GM19463 (cell line): ENCODE measurements at regions not wholly inside any gene's neighbourhood (a gene's known extent, or its start where the extent isn't known, plus 50 kb on each side); places are given as distances from the start of the nearest gene placed in this dataset.
"Not testable (repeated sequence)": the region's sequence is repeated elsewhere in the genome, so short reads cannot be mapped to it uniquely, and the experiment has no call there.

Experiments used
- ATAC-seq: cut with Tn5 transposase; IDR thresholded peaks from one replicate; pipeline ENCODE4 v1.9.1; 2021; ENCODE audit warnings: mild to moderate bottlenecking, moderate library complexity; ENCODE audit not compliant: unreplicated experiment

- ATAC-seq, result not testable (repeated sequence)
These were observed 184.3 kb upstream of the FRMD6 start for GRCh38 chr14:51467392-51467791.

GRCh38 chr14:51468523-51468922 lies 183.2 kb upstream of the FRMD6 start:
- no peak for ATAC-seq

GRCh38 chr14:51472881-51473280 lies 178.8 kb upstream of the FRMD6 start:
- ATAC-seq, result no peak

- no peak for ATAC-seq
These were observed 178.4 kb upstream of the FRMD6 start for GRCh38 chr14:51473351-51473750.

- no peak for ATAC-seq
These were observed 177.7 kb upstream of the FRMD6 start for GRCh38 chr14:51473808-51474565.

- no peak for ATAC-seq
These were observed 176.9 kb upstream of the FRMD6 start for GRCh38 chr14:51474854-51475253.

- no peak for ATAC-seq
These were observed 173.5 kb upstream of the FRMD6 start for GRCh38 chr14:51478175-51478621.

- ATAC-seq, result peak; percentile 78
These were observed 172.0 kb upstream of the FRMD6 start for GRCh38 chr14:51479584-51480325.

- ATAC-seq, result no peak
These were observed 170.1 kb upstream of the FRMD6 start for GRCh38 chr14:51481643-51482042.

GRCh38 chr14:51482102-51482501 lies 169.6 kb upstream of the FRMD6 start:
- ATAC-seq, result no peak

- no peak for ATAC-seq
These were observed 167.2 kb upstream of the FRMD6 start for GRCh38 chr14:51484485-51484884.

GRCh38 chr14:51485733-51486132 lies 166.0 kb upstream of the FRMD6 start:
- ATAC-seq, result no peak

- no peak for ATAC-seq
These were observed 163.9 kb upstream of the FRMD6 start for GRCh38 chr14:51487848-51488247.

GRCh38 chr14:51488569-51489220 lies 163.0 kb upstream of the FRMD6 start:
- ATAC-seq, result no peak

- no peak for ATAC-seq
These were observed 161.5 kb upstream of the FRMD6 start for GRCh38 chr14:51490205-51490604.

GRCh38 chr14:51491036-51491545 lies 160.6 kb upstream of the FRMD6 start:
- no peak for ATAC-seq

- ATAC-seq, result no peak
These were observed 159.9 kb upstream of the FRMD6 start for GRCh38 chr14:51491776-51492175.

GRCh38 chr14:51495319-51495718 lies 156.4 kb upstream of the FRMD6 start:
- ATAC-seq, result no peak

- ATAC-seq, result no peak
These were observed 153.1 kb upstream of the FRMD6 start for GRCh38 chr14:51498411-51499227.

GRCh38 chr14:51500776-51501175 lies 150.9 kb upstream of the FRMD6 start:
- no peak for ATAC-seq

- no peak for ATAC-seq
These were observed 150.0 kb upstream of the FRMD6 start for GRCh38 chr14:51501746-51502145.
